ENCODE measurements at regions not wholly inside any gene's neighbourhood (a gene's known extent, or its start where the extent isn't known, plus 50 kb on each side); places are given as distances from the start of the nearest gene placed in this dataset.

DNA sequence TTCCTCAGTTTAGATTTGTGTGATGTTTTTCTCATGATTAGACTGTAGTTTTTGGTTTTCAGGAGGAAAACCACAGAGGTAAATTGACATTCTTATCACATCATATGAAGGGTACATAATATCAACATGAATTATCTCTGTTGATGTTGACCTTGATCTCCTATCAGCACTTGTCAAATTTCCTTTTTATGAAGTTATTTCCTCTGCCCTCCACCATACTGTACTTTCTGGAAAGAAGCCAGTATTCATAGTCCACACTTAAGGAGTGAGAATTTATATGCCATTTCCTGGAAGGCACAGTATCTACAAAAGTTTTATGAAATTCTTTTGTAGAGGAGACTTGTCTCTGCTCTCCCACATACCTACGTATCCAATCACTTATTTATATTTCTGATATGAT is 807.2 kb upstream of the MBL2 start:
- TF ChIP-seq POLR2AphosphoS5 (IDR thresholded peaks at IDR 0.05; ENCODE audit: borderline replicate concordance, low read depth, low read length) (no peak), EZH2 (IDR thresholded peaks at IDR 0.05) (no peak)

All from SK-N-MC (cell line).